Caco-2 (cell line): ENCODE measurements at regions not wholly inside any gene's neighbourhood (a gene's known extent, or its start where the extent isn't known, plus 50 kb on each side); places are given as distances from the start of the nearest gene placed in this dataset.

ENCODE experiments used
- BruUV-seq: library from RNA; stranded (reverse); fragments of 400-500 nt; replicated peaks from 2 replicates; lab custom pipeline; 2021; lab: Mats Ljungman, UMichigan
- CTCF ChIA-PET: fragments of 300-600 bp; sonication (Branson Sonifier 250); formaldehyde crosslinking; loops from one replicate; lab custom pipeline; 2022; ENCODE audit warnings: antibody characterized with exemption; lab: Charles Lee
- POLR2A ChIA-PET: fragments of 300-600 bp; sonication (Branson Sonifier 250); formaldehyde crosslinking; loops from one replicate; lab custom pipeline; 2022; ENCODE audit warnings: antibody characterized with exemption; lab: Charles Lee
- DNase-seq, 2 experiments: peaks; one replicate each; pipeline versions ENCODE4 v3.0.0 to v3.0.0-alpha.2; 2020 to 2022
- H3K27me3 ChIP-seq: replicated peaks from 2 replicates; pipeline ENCODE4 v1.6.0; 2011; ENCODE audit warnings: low read length; ENCODE audit not compliant: control insufficient read depth, insufficient read depth
- H3K36me3 ChIP-seq: 2 replicates; pipeline ENCODE4 v1.5.1; 2011; ENCODE audit warnings: low read length; ENCODE audit not compliant: control insufficient read depth, insufficient read depth
- H3K4me1 ChIP-seq: fragments of 250-450 bp; sonication (Bioruptor Pico); 2 replicates; pipeline ENCODE4 v1.5.1; 2020; ENCODE audit warnings: mild to moderate bottlenecking
- H3K4me3 ChIP-seq: 2 replicates; pipeline ENCODE4 v1.5.1; 2011; ENCODE audit warnings: low read depth, mild to moderate bottlenecking, control low read depth, low read length
- H3K9me3 ChIP-seq: fragments of 250-450 bp; sonication (Bioruptor Pico); 2 replicates; pipeline ENCODE4 v1.5.1; 2020; ENCODE audit warnings: mild to moderate bottlenecking, moderate library complexity
- H3K27ac Mint-ChIP-seq: one replicate; pipeline ENCODE4 v1.8.0; 2022; ENCODE audit warnings: mixed read lengths; ENCODE audit not compliant: unreplicated experiment
- H3K27me3 Mint-ChIP-seq: one replicate; pipeline ENCODE4 v1.8.0; 2022; ENCODE audit warnings: mixed read lengths; ENCODE audit not compliant: insufficient read depth, unreplicated experiment
- H3K36me3 Mint-ChIP-seq: one replicate; pipeline ENCODE4 v1.8.0; 2022; ENCODE audit warnings: mild to moderate bottlenecking, mixed read lengths; ENCODE audit not compliant: insufficient read depth, unreplicated experiment
- H3K4me1 Mint-ChIP-seq: one replicate; pipeline ENCODE4 v1.8.0; 2022; ENCODE audit warnings: low read depth, mixed read lengths; ENCODE audit not compliant: unreplicated experiment
- H3K4me3 Mint-ChIP-seq: one replicate; pipeline ENCODE4 v1.8.0; 2022; ENCODE audit warnings: mild to moderate bottlenecking, moderate library complexity, mixed read lengths; ENCODE audit not compliant: unreplicated experiment
- H3K9me3 Mint-ChIP-seq: one replicate; pipeline ENCODE4 v1.8.0; 2022; ENCODE audit warnings: mixed read lengths; ENCODE audit not compliant: unreplicated experiment
- CTCF ChIP-seq, 2 experiments: fragments of 200-600 bp in 1 of 2; IDR thresholded peaks; 1 replicate in 1 of 2; 2 replicates in 1 of 2; pipeline versions ENCODE4 v1.5.1 to v1.8.0; 2011 to 2022; ENCODE audit warnings: antibody characterized with exemption in 1 of 2, control low read depth in 1 of 2, inconsistent platforms in 1 of 2, low read depth in 1 of 2, low read length in 1 of 2, mild to moderate bottlenecking in 1 of 2, moderate library complexity in 1 of 2; ENCODE audit not compliant: insufficient read depth in 1 of 2, severe bottlenecking in 1 of 2, unreplicated experiment in 1 of 2
- intact Hi-C: fragments of 100-400 bp; cut with micrococcal nuclease; formaldehyde crosslinking; loops from one replicate; pipeline ENCODE4 v1.10.0; 2022; ENCODE audit not compliant: unreplicated experiment

DNA sequence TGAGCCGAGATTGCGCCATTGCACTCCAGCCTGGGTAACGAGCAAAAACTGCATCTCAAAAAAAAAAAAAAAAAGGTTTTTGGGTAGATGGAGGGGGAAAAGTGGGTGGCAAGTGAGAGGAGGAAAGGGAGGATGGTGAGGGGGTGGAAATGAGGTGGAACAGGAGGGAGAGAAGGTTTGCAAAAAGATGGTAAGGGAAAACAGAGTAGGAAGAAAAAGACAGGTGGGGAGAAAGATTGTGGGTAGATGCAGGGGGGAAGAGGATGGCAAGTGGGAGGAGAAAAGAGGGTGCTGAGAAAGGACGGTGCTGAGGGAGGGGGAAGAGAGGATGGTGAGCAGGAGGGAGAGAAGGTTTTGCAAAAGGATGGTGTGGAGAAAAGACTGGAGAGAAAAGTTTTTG lies 57.8 kb upstream of the C1QTNF9B start:
- intact Hi-C loops, result no loop called here
- Histone ChIP-seq H3K9me3 (no peaks in the 10 kb centered on the region), H3K4me1 (peaks cover 4% of the 10 kb centered on the region; the same call in 1 of the 2 replicates), H3K27me3 (no peaks in the 10 kb centered on the region), H3K36me3 (no peaks in the 10 kb centered on the region), H3K4me3 (no peak overlapping the region)
- BruUV-seq, result no TSS peak
- TF ChIP-seq CTCF (IDR thresholded peaks at IDR 0.05; ENCODE audit: insufficient read depth in 1 of 2, low read depth in 1 of 2, low read length in 1 of 2, severe bottlenecking in 1 of 2, unreplicated experiment in 1 of 2), result no peak
- Mint-ChIP-seq H3K4me1 (no peaks in the 10 kb centered on the region), H3K27me3 (no peaks in the 10 kb centered on the region), H3K27ac (no peak overlapping the region), H3K4me3 (no peak overlapping the region), H3K36me3 (no peaks in the 10 kb centered on the region), H3K9me3 (no peaks in the 10 kb centered on the region)
- ChIA-PET CTCF (no interaction called here), POLR2A (no interaction called here)
- no peak for DNase-seq

- Histone ChIP-seq H3K4me3 (no peak overlapping the region), H3K4me1 (peaks cover 4% of the 10 kb centered on the region; the same call in 1 of the 2 replicates), H3K36me3 (no peaks in the 10 kb centered on the region), H3K27me3 (no peaks in the 10 kb centered on the region), H3K9me3 (no peaks in the 10 kb centered on the region)
- H3K36me3 Mint-ChIP-seq, result no peaks in the 10 kb centered on the region
- BruUV-seq, result no TSS peak
- ChIA-PET CTCF (interaction anchor here (0.8 kb wide), 1 partner anchor 97 kb away, joined by 3 read pairs; no protein-coding TSS in a partner anchor), POLR2A (no interaction called here)
- no peak for DNase-seq
- no peaks in the 10 kb centered on the region for H3K9me3 Mint-ChIP-seq
- H3K27ac Mint-ChIP-seq, result no peak overlapping the region
- no peaks in the 10 kb centered on the region for H3K27me3 Mint-ChIP-seq
- TF ChIP-seq CTCF (IDR thresholded peaks at IDR 0.05; ENCODE audit: insufficient read depth in 1 of 2, low read depth in 1 of 2, low read length in 1 of 2, severe bottlenecking in 1 of 2, unreplicated experiment in 1 of 2), result no peak
- intact Hi-C loops, result no loop called here
- no peak overlapping the region for H3K4me3 Mint-ChIP-seq
- H3K4me1 Mint-ChIP-seq, result no peaks in the 10 kb centered on the region
These were observed 58.8 kb upstream of the C1QTNF9B start for GRCh38 chr13:23956106-23956505.

DNA sequence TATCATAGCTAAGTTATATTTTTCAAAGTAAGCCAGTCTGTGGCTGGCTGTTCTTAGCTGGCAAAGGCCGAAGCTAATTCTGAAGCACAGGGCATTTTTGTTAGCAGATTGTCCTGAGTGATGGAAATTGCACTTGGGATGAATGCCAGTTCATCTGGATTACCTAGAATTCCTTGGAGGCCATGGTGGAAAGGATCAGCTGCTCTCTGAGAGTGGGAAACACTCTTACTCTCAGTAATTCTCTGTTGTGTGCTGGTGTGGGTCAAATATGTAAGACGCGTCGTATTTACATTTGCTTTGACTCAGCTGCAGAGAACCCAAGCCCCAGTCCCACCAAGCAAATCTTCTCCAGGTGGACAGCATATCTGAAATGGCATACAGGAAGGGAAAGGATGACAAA lies 60.7 kb upstream of the C1QTNF9B start:
- no peaks in the 10 kb centered on the region for H3K9me3 Mint-ChIP-seq
- ChIA-PET CTCF (no interaction called here), POLR2A (no interaction called here)
- H3K4me3 ChIP-seq, result no peak overlapping the region
- intact Hi-C loops, result no loop called here
- no peak for DNase-seq
- no peaks in the 10 kb centered on the region for H3K36me3 ChIP-seq
- TF ChIP-seq CTCF (IDR thresholded peaks at IDR 0.05; ENCODE audit: insufficient read depth in 1 of 2, low read depth in 1 of 2, low read length in 1 of 2, severe bottlenecking in 1 of 2, unreplicated experiment in 1 of 2), result no peak
- H3K27me3 ChIP-seq, result no peaks in the 10 kb centered on the region
- no peaks in the 10 kb centered on the region for H3K27me3 Mint-ChIP-seq
- H3K9me3 ChIP-seq, result no peaks in the 10 kb centered on the region
- no peak overlapping the region for H3K27ac Mint-ChIP-seq
- peaks cover 4% of the 10 kb centered on the region; the same call in 1 of the 2 replicates for H3K4me1 ChIP-seq
- no TSS peak for BruUV-seq
- H3K4me3 Mint-ChIP-seq, result no peak overlapping the region
- no peaks in the 10 kb centered on the region for H3K4me1 Mint-ChIP-seq
- no peaks in the 10 kb centered on the region for H3K36me3 Mint-ChIP-seq
